OCI-LY7 (cell line): ENCODE measurements at regions not wholly inside any gene's neighbourhood (a gene's known extent, or its start where the extent isn't known, plus 50 kb on each side); places are given as distances from the start of the nearest gene placed in this dataset.

ENCODE experiments used
- BruUV-seq: library from RNA; stranded (reverse); fragments of 400-500 nt; replicated peaks from 2 replicates; lab custom pipeline; 2021; lab: Mats Ljungman, UMichigan
- CTCF ChIA-PET: fragments of 300-600 bp; sonication (Branson Sonifier 250); formaldehyde crosslinking; loops from one replicate; lab custom pipeline; 2022; ENCODE audit warnings: antibody characterized with exemption; ENCODE audit not compliant: unreplicated experiment; lab: Charles Lee
- POLR2A ChIA-PET: fragments of 300-600 bp; sonication (Branson Sonifier 250); formaldehyde crosslinking; loops from one replicate; lab custom pipeline; 2022; ENCODE audit warnings: antibody characterized with exemption; lab: Charles Lee
- DNase-seq: peaks from one replicate; pipeline ENCODE4 v3.0.0-alpha.2; 2015; ENCODE audit warnings: low spot score
- H2AFZ ChIP-seq: fragments of 200-600 bp; sonication (generic), shearing (Covaris generic); 2 replicates; pipeline ENCODE4 v1.6.1; 2014; ENCODE audit warnings: mild to moderate bottlenecking, antibody characterized with exemption, low read length, moderate library complexity
- H3K27ac ChIP-seq: fragments of 200-600 bp; sonication (generic); 2 replicates; pipeline ENCODE4 v1.5.1; 2014; ENCODE audit warnings: mixed run types, low read depth, mild to moderate bottlenecking, moderate library complexity, low read length, inconsistent platforms; ENCODE audit not compliant: poor library complexity, severe bottlenecking
- H3K36me3 ChIP-seq: fragments of 200-600 bp; sonication (generic); 2 replicates; pipeline ENCODE4 v1.6.1; 2014; ENCODE audit warnings: mild to moderate bottlenecking, antibody characterized with exemption, low read length, moderate library complexity, mixed read lengths; ENCODE audit not compliant: insufficient read depth
- H3K4me1 ChIP-seq: fragments of 200-600 bp; sonication (generic); 2 replicates; pipeline ENCODE4 v1.5.1; 2014; ENCODE audit warnings: mild to moderate bottlenecking, low read length; ENCODE audit not compliant: insufficient read depth, poor library complexity, severe bottlenecking
- H3K4me2 ChIP-seq: fragments of 200-600 bp; sonication (generic); 2 replicates; pipeline ENCODE4 v1.6.1; 2014; ENCODE audit warnings: mild to moderate bottlenecking, low read length
- H3K4me3 ChIP-seq: fragments of 200-600 bp; sonication (generic); 2 replicates; pipeline ENCODE4 v1.5.1; 2014; ENCODE audit warnings: mild to moderate bottlenecking, low read depth, low read length; ENCODE audit not compliant: poor library complexity, severe bottlenecking
- H3K79me2 ChIP-seq: fragments of 200-600 bp; sonication (generic); 2 replicates; pipeline ENCODE4 v1.6.1; 2016; ENCODE audit warnings: low read depth, mild to moderate bottlenecking, low read length, moderate library complexity, mixed read lengths; ENCODE audit not compliant: insufficient read depth
- H3K9me2 ChIP-seq: fragments of 200-600 bp; sonication (generic); 2 replicates; pipeline ENCODE4 v1.6.1; 2016; ENCODE audit warnings: mild to moderate bottlenecking, low read length, mixed read lengths; ENCODE audit not compliant: insufficient read depth
- H3K9me3 ChIP-seq: fragments of 200-600 bp; sonication (generic); 2 replicates; pipeline ENCODE4 v1.6.1; 2014; ENCODE audit warnings: mild to moderate bottlenecking, mixed run types, low read length, mixed read lengths
- H4K20me1 ChIP-seq: fragments of 200-600 bp; sonication (generic); 2 replicates; pipeline ENCODE4 v1.6.1; 2014; ENCODE audit warnings: mild to moderate bottlenecking, antibody characterized with exemption, low read length, moderate library complexity, mixed read lengths; ENCODE audit not compliant: insufficient read depth
- EZH2phosphoT487 ChIP-seq: fragments of 200-600 bp; sonication (generic); IDR thresholded peaks from 2 replicates; pipeline ENCODE4 v1.6.1; 2018; ENCODE audit warnings: low read depth, borderline replicate concordance, mild to moderate bottlenecking, mixed run types, antibody characterized with exemption, low read length, moderate library complexity, mixed read lengths
- intact Hi-C: fragments of 100-400 bp; cut with micrococcal nuclease; formaldehyde crosslinking; loops from one replicate; pipeline ENCODE4 v1.10.0; 2022; ENCODE audit not compliant: unreplicated experiment
- TF ChIP-seq, protein P1 (sequence below): fragments of 200-600 bp; sonication (generic); conservative IDR thresholded peaks from 2 replicates; pipeline ENCODE4 v1.5.1; 2014; ENCODE audit warnings: mild to moderate bottlenecking, antibody characterized with exemption, low read length, moderate library complexity, mixed read lengths

GRCh38 chr2:188678882-188679281 lies 295.3 kb upstream of the COL3A1 start:
- Histone ChIP-seq H3K36me3 (no peaks in the 10 kb centered on the region), H3K9me3 (no peaks in the 10 kb centered on the region), H3K27ac (no peak overlapping the region), H4K20me1 (no peaks in the 10 kb centered on the region), H3K79me2 (no peaks in the 10 kb centered on the region), H3K4me1 (no peaks in the 10 kb centered on the region), H3K9me2 (no peaks in the 10 kb centered on the region), H3K4me3 (no peak overlapping the region), H2AFZ (no peak overlapping the region), H3K4me2 (no peak overlapping the region)
- no TSS peak for BruUV-seq
- DNase-seq, result no peak
- no peak for TF ChIP-seq EZH2phosphoT487
- TF ChIP-seq, protein P1, sequence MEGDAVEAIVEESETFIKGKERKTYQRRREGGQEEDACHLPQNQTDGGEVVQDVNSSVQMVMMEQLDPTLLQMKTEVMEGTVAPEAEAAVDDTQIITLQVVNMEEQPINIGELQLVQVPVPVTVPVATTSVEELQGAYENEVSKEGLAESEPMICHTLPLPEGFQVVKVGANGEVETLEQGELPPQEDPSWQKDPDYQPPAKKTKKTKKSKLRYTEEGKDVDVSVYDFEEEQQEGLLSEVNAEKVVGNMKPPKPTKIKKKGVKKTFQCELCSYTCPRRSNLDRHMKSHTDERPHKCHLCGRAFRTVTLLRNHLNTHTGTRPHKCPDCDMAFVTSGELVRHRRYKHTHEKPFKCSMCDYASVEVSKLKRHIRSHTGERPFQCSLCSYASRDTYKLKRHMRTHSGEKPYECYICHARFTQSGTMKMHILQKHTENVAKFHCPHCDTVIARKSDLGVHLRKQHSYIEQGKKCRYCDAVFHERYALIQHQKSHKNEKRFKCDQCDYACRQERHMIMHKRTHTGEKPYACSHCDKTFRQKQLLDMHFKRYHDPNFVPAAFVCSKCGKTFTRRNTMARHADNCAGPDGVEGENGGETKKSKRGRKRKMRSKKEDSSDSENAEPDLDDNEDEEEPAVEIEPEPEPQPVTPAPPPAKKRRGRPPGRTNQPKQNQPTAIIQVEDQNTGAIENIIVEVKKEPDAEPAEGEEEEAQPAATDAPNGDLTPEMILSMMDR, result no peak
- CTCF ChIA-PET, result no interaction called here
- intact Hi-C loops, result no loop called here
- POLR2A ChIA-PET, result no interaction called here

GRCh38 chr2:188682838-188683237 lies 291.3 kb upstream of the COL3A1 start:
- ChIA-PET POLR2A (no interaction called here), CTCF (no interaction called here)
- no peak overlapping the region for H3K27ac ChIP-seq
- no peak for TF ChIP-seq EZH2phosphoT487
- TF ChIP-seq, protein P1, result no peak
- no peaks in the 10 kb centered on the region for H3K9me3 ChIP-seq
- no peaks in the 10 kb centered on the region for H4K20me1 ChIP-seq
- H3K36me3 ChIP-seq, result no peaks in the 10 kb centered on the region
- intact Hi-C loops, result no loop called here
- no peaks in the 10 kb centered on the region for H3K4me1 ChIP-seq
- H3K79me2 ChIP-seq, result no peaks in the 10 kb centered on the region
- H3K4me2 ChIP-seq, result no peak overlapping the region
- H3K4me3 ChIP-seq, result no peak overlapping the region
- no TSS peak for BruUV-seq
- no peak for DNase-seq
- no peak overlapping the region for H2AFZ ChIP-seq
- H3K9me2 ChIP-seq, result no peaks in the 10 kb centered on the region

DNA sequence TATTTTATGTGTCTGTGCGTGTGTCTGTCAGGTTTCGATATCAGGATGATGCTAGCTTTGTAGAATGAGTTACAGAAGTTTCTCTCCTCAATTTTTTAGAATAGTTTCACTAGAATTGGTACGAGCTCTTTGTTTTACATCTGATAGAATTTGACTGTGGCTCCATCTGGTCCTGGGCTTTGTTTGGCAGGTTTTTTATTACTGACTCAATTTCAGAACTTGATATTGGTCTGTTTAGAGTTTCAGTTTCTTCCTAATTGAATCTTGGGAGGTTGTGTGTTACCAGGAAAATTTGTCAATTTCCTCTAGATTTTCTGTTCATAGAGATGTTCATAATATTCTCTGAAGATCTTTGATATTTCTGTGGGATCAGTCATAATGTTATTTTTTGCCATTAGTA lies 289.4 kb upstream of the COL3A1 start:
- Histone ChIP-seq H3K9me3 (no peaks in the 10 kb centered on the region), H3K36me3 (no peaks in the 10 kb centered on the region), H3K9me2 (no peaks in the 10 kb centered on the region), H4K20me1 (no peaks in the 10 kb centered on the region), H3K27ac (no peak overlapping the region), H3K4me3 (no peak overlapping the region), H3K4me1 (no peaks in the 10 kb centered on the region), H3K4me2 (no peak overlapping the region), H2AFZ (no peak overlapping the region), H3K79me2 (no peaks in the 10 kb centered on the region)
- ChIA-PET POLR2A (no interaction called here), CTCF (no interaction called here)
- no peak for DNase-seq
- TF ChIP-seq, protein P1, result no peak
- no peak for TF ChIP-seq EZH2phosphoT487
- BruUV-seq, result no TSS peak
- intact Hi-C loops, result no loop called here
